ENCODE measurements at regions not wholly inside any gene's neighbourhood (a gene's known extent, or its start where the extent isn't known, plus 50 kb on each side); places are given as distances from the start of the nearest gene placed in this dataset.

- H3K36me3 Mint-ChIP-seq, result no peaks in the 10 kb centered on the region
- H3K4me1 Mint-ChIP-seq, result no peaks in the 10 kb centered on the region
- no peak for DNase-seq
- no peak overlapping the region for H3K27ac Mint-ChIP-seq
- H3K9me3 Mint-ChIP-seq, result no peaks in the 10 kb centered on the region
- H3K27me3 Mint-ChIP-seq, result peaks cover 6% of the 10 kb centered on the region
- no peak overlapping the region for H3K4me3 Mint-ChIP-seq
Measured at GRCh38 chr10:24118246-24118645, 90.7 kb upstream of the KIAA1217 start.

- no peaks in the 10 kb centered on the region for H3K36me3 Mint-ChIP-seq
- peaks cover 6% of the 10 kb centered on the region for H3K27me3 Mint-ChIP-seq
Measured at GRCh38 chr10:24119896-24120295, 89.0 kb upstream of the KIAA1217 start.

GRCh38 chr10:24120646-24121045 lies 88.3 kb upstream of the KIAA1217 start:
- no peak overlapping the region for H3K27ac Mint-ChIP-seq
- peaks cover 6% of the 10 kb centered on the region for H3K27me3 Mint-ChIP-seq
- DNase-seq, result no peak
- no peaks in the 10 kb centered on the region for H3K9me3 Mint-ChIP-seq
- H3K4me3 Mint-ChIP-seq, result no peak overlapping the region
- H3K36me3 Mint-ChIP-seq, result no peaks in the 10 kb centered on the region
- no peaks in the 10 kb centered on the region for H3K4me1 Mint-ChIP-seq

More at GRCh38 chr10:24119896-24120295, 89.0 kb upstream of the KIAA1217 start:
- no peak for DNase-seq
- Mint-ChIP-seq H3K4me3 (no peak overlapping the region), H3K4me1 (no peaks in the 10 kb centered on the region), H3K9me3 (no peaks in the 10 kb centered on the region), H3K27ac (no peak overlapping the region)

GRCh38 chr10:24127516-24127915 lies 81.4 kb upstream of the KIAA1217 start:
- Mint-ChIP-seq H3K9me3 (no peaks in the 10 kb centered on the region), H3K36me3 (no peaks in the 10 kb centered on the region), H3K27ac (no peak overlapping the region), H3K4me1 (no peaks in the 10 kb centered on the region), H3K4me3 (no peak overlapping the region), H3K27me3 (peaks cover 3% of the 10 kb centered on the region)
- no peak for DNase-seq

GRCh38 chr10:24128066-24128730 lies 80.7 kb upstream of the KIAA1217 start:
- Mint-ChIP-seq H3K4me1 (no peaks in the 10 kb centered on the region), H3K9me3 (no peaks in the 10 kb centered on the region), H3K27me3 (peaks cover 3% of the 10 kb centered on the region), H3K36me3 (no peaks in the 10 kb centered on the region), H3K27ac (no peak overlapping the region), H3K4me3 (no peak overlapping the region)
- DNase-seq, result no peak

GRCh38 chr10:24132741-24133140 lies 76.2 kb upstream of the KIAA1217 start:
- H3K27ac Mint-ChIP-seq, result no peak overlapping the region
- H3K9me3 Mint-ChIP-seq, result no peaks in the 10 kb centered on the region
- H3K27me3 Mint-ChIP-seq, result peaks cover 3% of the 10 kb centered on the region
- no peak overlapping the region for H3K4me3 Mint-ChIP-seq
- DNase-seq, result no peak
- H3K36me3 Mint-ChIP-seq, result no peaks in the 10 kb centered on the region
- no peaks in the 10 kb centered on the region for H3K4me1 Mint-ChIP-seq

GRCh38 chr10:24133835-24134234 lies 75.1 kb upstream of the KIAA1217 start:
- Mint-ChIP-seq H3K4me3 (no peak overlapping the region), H3K36me3 (no peaks in the 10 kb centered on the region), H3K9me3 (no peaks in the 10 kb centered on the region), H3K4me1 (no peaks in the 10 kb centered on the region), H3K27me3 (no peaks in the 10 kb centered on the region), H3K27ac (no peak overlapping the region)
- DNase-seq, result no peak

- H3K36me3 Mint-ChIP-seq, result no peaks in the 10 kb centered on the region
- DNase-seq, result no peak
- peaks cover under 1% of the 10 kb centered on the region for H3K9me3 Mint-ChIP-seq
- no peak overlapping the region for H3K27ac Mint-ChIP-seq
- no peak overlapping the region for H3K4me3 Mint-ChIP-seq
- H3K4me1 Mint-ChIP-seq, result no peaks in the 10 kb centered on the region
- H3K27me3 Mint-ChIP-seq, result no peaks in the 10 kb centered on the region
Measured at GRCh38 chr10:24136070-24136469, 72.9 kb upstream of the KIAA1217 start.

GRCh38 chr10:24147321-24147720 lies 61.6 kb upstream of the KIAA1217 start:
- Mint-ChIP-seq H3K27me3 (peaks cover 3% of the 10 kb centered on the region), H3K4me3 (no peak overlapping the region), H3K27ac (no peak overlapping the region), H3K36me3 (no peaks in the 10 kb centered on the region), H3K4me1 (no peaks in the 10 kb centered on the region), H3K9me3 (peaks cover 2% of the 10 kb centered on the region)
- no peak for DNase-seq

- Mint-ChIP-seq H3K9me3 (peaks cover 4% of the 10 kb centered on the region), H3K27me3 (peaks cover 3% of the 10 kb centered on the region), H3K27ac (no peak overlapping the region), H3K4me3 (no peak overlapping the region), H3K4me1 (no peaks in the 10 kb centered on the region), H3K36me3 (no peaks in the 10 kb centered on the region)
- no peak for DNase-seq
Measured at GRCh38 chr10:24149640-24150039, 59.3 kb upstream of the KIAA1217 start.

GRCh38 chr10:24150853-24151252 lies 58.1 kb upstream of the KIAA1217 start:
- Mint-ChIP-seq H3K9me3 (peaks cover 4% of the 10 kb centered on the region), H3K27ac (no peak overlapping the region), H3K4me1 (no peaks in the 10 kb centered on the region), H3K4me3 (no peak overlapping the region), H3K36me3 (no peaks in the 10 kb centered on the region), H3K27me3 (peaks cover 3% of the 10 kb centered on the region)
- no peak for DNase-seq

- Mint-ChIP-seq H3K9me3 (peaks cover 6% of the 10 kb centered on the region), H3K36me3 (no peaks in the 10 kb centered on the region), H3K27ac (no peak overlapping the region), H3K4me3 (no peak overlapping the region), H3K27me3 (peaks cover 6% of the 10 kb centered on the region), H3K4me1 (no peaks in the 10 kb centered on the region)
- no peak for DNase-seq
Measured at GRCh38 chr10:24152270-24152669, 56.7 kb upstream of the KIAA1217 start.

GRCh38 chr10:24153031-24153430 lies 55.9 kb upstream of the KIAA1217 start:
- Mint-ChIP-seq H3K27ac (no peak overlapping the region), H3K27me3 (peaks cover 6% of the 10 kb centered on the region), H3K36me3 (no peaks in the 10 kb centered on the region), H3K4me1 (no peaks in the 10 kb centered on the region), H3K4me3 (no peak overlapping the region), H3K9me3 (peaks cover 12% of the 10 kb centered on the region)
- no peak for DNase-seq

- DNase-seq, result no peak
- peaks cover 6% of the 10 kb centered on the region for H3K27me3 Mint-ChIP-seq
- no peak overlapping the region for H3K27ac Mint-ChIP-seq
- H3K9me3 Mint-ChIP-seq, result peaks cover 14% of the 10 kb centered on the region
- H3K4me1 Mint-ChIP-seq, result no peaks in the 10 kb centered on the region
- no peak overlapping the region for H3K4me3 Mint-ChIP-seq
- no peaks in the 10 kb centered on the region for H3K36me3 Mint-ChIP-seq
Measured at GRCh38 chr10:24153537-24153936, 55.4 kb upstream of the KIAA1217 start.

GRCh38 chr10:24156686-24157085 lies 52.3 kb upstream of the KIAA1217 start:
- peaks cover 6% of the 10 kb centered on the region for H3K27me3 Mint-ChIP-seq
- H3K9me3 Mint-ChIP-seq, result peaks cover 14% of the 10 kb centered on the region
- no peak overlapping the region for H3K27ac Mint-ChIP-seq
- no peaks in the 10 kb centered on the region for H3K4me1 Mint-ChIP-seq
- DNase-seq, result no peak
- no peak overlapping the region for H3K4me3 Mint-ChIP-seq
- no peaks in the 10 kb centered on the region for H3K36me3 Mint-ChIP-seq

GRCh38 chr10:24157567-24157966 lies 51.4 kb upstream of the KIAA1217 start:
- Mint-ChIP-seq H3K4me3 (no peak overlapping the region), H3K27me3 (peaks cover 3% of the 10 kb centered on the region), H3K36me3 (no peaks in the 10 kb centered on the region), H3K4me1 (no peaks in the 10 kb centered on the region), H3K9me3 (peaks cover 14% of the 10 kb centered on the region), H3K27ac (no peak overlapping the region)
- DNase-seq, result no peak

All from activated naive CD8-positive, alpha-beta T cell treated with anti-CD3 and anti-CD28 coated beads for 36 hours (primary cell).